Raji (cell line): ENCODE measurements at regions not wholly inside any gene's neighbourhood (a gene's known extent, or its start where the extent isn't known, plus 50 kb on each side); places are given as distances from the start of the nearest gene placed in this dataset.

ENCODE experiments used
- POLR2A ChIP-seq: IDR thresholded peaks from 2 replicates; pipeline ENCODE4 v1.6.1; 2011; ENCODE audit warnings: low read depth, low read length, control low read depth; ENCODE audit not compliant: insufficient read depth

DNA sequence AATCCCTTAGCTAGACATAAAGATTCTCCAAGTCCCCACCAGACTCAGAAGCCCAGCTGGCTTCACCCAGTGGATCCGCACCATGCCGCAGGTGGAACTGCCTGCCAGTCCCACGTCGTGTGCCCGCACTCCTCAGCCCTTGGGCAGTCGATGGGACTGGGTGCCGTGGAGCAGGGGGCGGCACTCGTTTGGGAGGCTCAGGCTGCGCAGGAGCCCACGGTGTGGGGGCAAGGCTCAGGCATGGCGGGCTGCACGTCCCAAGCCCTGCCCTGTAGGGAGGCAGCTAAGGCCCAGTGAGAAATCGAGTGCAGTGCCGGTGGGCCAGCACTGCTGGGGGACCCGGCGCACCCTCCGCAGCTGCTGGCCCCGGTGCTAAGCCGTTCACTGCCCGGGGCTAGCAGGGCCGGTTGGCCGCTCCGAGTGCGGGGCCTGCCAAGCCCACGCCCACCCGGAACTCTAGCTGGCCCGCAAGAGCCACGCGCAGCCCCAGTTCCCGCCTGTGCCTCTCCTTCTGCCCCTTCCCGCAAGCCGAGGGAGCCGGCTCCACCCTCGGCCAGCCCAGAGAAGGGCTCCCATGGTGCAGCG, 95.9 kb upstream of the DTNBP1 start:
- TF ChIP-seq POLR2A = no peak

DNA sequence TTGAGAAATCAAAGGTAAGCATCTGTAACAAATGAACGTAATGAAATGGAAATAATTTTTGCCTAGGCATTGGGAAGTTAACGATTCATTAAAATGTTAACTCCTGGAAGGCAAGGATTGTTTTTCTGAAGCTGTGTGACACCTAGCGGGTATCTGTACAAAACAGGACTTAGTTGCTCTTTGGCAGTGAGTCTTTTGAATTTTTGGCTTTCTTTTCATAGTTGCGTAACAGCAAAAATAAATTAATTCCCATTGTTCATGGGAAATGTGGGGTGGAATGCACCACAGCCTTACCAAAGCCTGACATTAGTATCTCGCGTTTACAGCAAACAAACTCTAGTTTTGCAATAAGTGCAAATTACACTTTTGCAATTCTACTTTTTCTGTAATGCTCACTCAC, 92.7 kb upstream of the DTNBP1 start:
- TF ChIP-seq POLR2A = no peak

DNA sequence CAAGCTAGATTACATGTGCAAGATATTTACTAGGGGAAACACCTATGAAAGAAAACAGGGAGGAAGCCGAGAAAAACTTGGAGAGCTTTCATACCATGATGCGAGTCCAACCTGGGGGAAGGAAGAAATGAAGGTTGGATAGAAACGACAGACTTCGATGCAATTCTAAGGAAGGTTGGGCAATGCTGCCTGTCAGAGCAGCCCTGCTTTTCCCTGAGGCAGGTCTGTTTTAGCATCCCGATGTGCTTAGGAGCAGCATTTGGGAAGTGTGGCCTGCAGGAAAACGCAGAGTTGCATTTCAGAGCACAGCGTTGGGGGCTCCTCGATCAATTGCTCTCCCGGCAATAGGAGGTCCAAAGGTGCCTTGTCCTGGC, 91.9 kb upstream of the DTNBP1 start:
- TF ChIP-seq POLR2A = no peak

DNA sequence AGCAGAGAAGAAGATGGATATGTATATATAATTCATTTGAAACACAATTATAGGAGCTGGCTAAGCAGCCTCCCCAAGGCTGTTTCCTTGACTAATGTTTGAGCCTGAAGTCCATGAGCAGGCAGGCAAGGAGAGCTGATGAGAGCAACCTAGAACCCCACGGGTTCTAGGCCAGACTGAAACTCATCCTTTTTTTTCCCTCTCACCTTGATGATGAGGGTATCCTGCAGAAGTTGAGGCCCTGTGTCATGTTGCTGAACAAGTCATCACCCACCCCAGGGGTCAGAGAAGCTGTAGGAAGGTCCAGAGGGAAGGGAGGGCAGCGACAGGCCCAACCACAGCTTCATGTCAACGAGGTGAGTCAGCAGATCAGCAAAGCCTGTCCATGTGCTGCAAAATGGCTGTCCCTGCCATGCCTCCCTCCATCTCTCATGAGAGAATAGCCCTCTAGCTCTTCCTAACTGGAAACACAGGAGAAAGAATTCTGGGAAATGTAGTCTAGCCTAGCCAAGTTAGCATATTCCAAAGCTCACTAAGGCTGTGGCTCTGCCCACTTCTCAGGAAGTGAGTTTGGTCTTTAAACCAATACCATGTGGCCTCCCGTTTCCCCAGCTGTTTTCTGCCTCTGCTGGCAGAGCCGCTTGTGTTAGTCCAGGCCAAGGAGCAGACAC, 91.3 kb upstream of the DTNBP1 start:
- no peak for TF ChIP-seq POLR2A

DNA sequence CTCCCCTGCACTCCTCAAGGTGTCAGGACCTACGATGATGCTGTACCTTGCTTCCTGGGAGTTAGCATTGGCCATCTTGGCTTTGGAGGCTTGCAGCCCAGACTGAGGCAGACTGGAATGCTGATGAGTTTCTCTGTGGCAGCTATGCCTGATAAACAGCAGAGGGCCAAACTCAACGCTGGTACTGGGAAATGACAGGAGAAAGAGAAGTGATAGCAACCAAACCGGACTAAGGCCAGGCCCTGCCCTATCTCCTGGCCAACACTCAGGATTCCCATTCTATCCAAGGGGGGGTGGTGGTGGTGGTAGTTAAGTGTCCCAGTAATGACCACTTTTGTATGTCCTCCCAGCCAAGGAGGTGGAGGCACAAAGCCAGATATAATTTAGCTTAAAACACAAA, 90.0 kb upstream of the DTNBP1 start:
- no peak for TF ChIP-seq POLR2A

DNA sequence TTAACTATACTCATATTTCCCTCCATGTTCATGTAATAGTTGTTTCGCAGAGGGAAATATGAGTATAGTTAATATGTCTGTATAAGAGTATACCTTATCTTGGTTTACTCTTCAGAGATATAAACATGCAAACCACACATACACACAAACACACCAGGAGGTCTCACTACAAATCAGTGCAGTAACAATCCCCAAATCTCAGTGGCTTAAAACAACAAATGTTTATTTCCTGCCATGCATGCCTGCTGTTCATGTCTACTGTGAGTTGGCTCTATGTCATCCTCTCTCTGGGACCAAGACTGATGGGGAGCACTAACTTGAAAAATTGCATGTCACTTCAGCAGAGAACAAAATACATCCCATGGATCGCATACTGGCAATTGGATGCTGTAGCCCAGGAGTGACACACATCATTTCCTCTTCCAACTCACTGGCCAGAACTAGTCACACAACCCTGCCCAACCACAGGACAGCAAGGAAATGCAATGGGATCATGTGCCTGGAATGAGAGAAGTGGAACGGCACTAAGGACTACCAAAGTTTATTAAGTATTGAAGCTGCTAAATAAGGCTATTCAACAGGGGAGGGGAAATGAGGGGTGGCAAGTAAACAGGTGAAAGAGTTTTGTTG, 89.0 kb upstream of the DTNBP1 start:
- TF ChIP-seq POLR2A = no peak

DNA sequence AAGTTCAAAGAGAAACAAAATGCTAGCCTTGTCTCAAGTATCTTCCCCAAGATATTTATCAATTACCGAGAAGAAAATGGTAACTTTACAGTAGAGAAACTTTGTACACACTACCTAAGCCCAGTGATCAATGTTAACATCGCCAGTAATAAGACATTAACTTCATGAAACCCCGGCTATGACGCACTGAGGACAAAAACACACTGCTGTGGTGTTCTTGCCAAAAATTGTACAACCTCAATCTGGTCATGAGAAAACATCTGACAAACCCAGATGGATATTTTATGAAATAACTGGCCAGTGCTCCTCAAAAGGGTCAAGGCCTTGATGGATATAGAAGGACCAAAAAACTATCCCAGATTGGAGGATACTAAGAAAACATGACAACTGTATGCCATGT, 85.5 kb upstream of the DTNBP1 start:
- TF ChIP-seq POLR2A = no peak

DNA sequence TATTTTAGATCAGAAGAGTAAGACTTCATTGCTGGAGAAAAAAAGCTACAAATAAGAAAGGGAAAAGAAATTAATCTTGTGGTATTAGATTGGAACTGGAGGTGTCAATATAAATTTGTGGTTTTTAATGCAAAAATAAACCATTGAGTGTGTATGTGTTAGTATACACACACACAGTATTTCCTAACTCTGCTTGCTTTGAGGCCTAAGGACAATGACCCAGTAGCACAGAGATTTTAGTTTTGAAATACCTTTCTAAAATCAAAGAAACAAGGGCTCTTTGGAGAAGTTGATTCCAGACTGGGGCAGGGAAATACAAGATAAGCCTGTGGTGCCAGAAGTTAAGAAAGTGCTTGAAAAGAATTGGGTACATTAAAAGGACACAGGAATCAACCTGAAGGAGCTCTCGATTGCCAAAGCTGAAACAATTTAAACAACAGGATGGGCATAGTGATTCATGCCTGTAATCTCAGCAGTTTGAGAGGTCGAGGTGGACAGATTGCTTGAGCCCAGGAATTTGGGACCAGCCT, 84.6 kb upstream of the DTNBP1 start:
- no peak for TF ChIP-seq POLR2A

DNA sequence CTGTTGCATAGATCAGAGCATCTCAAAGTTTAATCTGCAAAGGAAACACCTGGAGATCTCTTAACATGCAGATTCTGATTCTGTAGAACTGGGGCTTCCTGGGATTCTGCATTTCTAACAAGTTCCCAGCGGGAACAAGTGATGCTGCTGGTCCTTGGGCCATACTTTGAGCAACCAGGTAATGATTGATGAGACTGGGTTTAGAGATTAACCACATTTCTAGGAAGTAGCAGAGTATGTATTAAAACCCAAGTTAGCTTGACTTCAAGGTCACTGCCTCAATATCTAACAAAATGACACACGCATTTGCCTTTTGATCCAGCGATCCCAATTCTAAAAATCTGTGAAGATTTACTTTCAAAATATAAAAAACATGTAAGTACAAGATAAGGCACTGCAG, 83.0 kb upstream of the DTNBP1 start:
- TF ChIP-seq POLR2A = no peak

DNA sequence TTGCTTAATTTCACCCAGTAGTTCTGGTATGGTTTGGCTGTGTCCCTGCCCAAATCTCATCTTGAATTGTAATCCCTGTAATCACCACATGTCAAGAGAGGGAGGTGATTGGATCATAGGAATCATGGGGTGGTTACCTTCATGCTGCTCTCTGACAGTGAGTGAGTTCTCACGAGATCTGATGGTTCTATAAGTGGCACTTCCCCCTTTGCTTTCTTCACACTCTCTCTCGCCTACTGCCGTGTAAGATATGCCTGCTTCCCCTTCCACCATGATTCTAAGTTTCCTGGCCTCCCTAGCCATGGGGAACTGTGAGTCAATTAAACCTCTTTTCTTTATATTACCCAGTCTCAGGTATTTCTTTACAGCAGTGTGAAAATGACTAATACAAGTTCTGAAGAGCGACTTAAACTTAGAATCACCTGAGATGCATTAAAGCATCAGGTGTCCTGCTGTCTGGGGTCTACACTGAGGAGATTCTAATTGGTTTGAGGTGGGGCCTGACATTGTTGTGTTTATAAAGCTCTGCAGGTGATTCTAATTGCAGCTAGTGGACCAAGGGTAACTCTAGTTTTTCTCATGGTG, 82.1 kb upstream of the DTNBP1 start:
- no peak for TF ChIP-seq POLR2A

DNA sequence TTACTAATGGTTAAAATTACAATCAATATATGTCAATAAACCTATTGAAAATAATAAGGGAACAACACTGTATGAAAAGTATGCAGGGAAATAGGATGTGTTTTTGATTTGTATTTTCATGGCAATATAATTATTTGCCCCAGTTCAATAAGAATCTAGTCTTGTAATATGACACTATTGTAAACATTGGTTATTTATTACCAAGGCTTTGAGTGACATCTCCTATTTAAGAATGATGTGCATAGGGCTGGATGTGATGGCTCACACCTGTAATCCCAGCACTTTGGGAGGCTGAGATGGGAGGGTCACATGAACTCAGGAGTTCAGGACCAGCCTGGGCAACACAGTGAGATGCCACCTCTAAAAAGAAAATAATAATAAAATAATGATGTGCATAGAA, 78.6 kb upstream of the DTNBP1 start:
- TF ChIP-seq POLR2A = no peak

DNA sequence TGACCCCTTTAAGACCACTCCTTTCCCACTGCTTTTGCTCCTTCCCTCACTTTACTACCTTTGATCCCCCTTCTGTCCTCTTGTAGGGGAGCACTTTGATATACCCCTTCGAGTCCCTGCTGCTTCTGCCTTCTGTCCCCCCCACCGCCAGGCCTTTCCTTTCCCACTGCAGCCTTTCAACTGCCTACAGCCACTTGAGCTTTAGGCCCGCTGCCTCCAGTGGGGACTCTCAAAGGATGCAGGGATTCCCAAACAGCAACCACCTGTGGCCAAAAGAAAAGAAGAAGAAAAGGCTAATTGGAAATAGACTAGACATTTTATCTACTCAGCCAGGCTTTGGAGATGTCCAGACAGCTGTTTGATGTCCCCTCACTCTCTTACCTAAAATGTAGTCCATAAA, 77.0 kb upstream of the DTNBP1 start:
- no peak for TF ChIP-seq POLR2A

DNA sequence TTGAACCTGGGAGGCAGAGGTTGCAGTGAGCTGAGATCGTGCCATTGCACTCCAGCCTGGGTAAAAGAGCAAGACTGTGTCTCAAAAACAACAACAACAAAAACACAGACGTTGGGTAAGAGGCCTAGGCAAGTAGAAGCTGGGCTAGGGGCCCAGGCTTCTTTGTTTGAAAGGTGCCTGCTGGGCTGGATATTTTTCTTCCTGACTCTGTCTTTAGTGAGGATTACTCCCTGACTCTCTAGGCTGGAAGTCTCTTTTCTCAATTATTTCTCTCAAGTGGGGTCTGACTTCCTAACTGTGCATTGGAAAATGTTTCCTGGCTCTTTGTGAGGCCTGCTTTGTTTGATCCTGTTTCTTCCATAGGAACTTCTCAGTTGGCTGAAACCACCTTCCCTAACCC, 76.5 kb upstream of the DTNBP1 start:
- TF ChIP-seq POLR2A = no peak

DNA sequence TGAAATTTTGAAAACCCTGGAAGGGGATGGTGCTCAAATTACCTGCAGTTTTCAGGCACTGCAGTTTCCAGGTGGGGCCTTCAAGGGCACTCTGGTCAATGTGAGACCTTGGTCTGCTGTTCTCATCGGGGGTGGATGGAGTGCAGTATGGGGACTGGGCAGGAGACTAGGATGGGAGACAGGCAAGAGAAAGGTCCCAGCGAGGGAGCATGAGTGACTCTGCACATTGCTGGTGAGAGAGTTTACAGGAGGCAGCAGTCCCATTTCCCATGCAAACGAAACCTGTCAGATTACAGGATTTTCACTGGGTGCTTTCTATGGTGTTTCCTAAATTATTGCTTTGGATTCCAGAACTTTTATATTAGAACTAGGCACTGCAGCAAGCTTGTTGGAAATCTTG, 73.5 kb upstream of the DTNBP1 start:
- TF ChIP-seq POLR2A = no peak

DNA sequence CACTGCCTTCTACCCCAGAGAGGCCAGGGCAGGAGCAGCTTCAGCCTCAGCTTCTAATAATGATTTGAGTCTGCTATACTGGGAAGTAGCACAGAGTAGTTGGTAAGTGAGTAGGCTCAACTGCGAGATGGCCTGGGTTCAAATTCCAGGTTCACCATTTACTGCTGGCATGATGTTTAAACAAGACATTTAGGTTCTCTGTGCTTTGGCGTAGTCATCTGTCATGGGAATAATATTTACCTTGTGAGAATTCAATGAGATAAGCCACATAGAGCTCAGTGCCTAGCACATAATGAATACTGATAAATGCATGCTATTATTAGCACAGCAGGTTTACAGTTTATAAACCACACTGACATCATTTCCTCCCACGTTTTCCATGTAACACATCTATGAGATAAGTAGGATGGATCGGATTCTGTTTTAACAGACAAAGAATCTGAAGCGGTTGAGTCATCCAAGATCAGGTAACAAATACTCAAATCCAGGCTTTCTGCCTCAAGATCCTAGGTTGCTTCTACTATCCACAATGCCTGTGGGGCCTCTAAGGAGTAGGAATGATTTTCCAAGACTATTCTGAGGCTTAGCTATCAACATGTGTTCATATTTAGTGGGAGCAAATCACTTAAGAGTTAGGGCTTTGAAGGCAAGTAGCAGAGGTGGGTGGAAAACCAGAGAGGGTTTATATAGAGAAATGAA, 72.9 kb upstream of the DTNBP1 start:
- no peak for TF ChIP-seq POLR2A
